Upper lobe of left lung (tissue), 6 donors: ENCODE measurements at regions not wholly inside any gene's neighbourhood (a gene's known extent, or its start where the extent isn't known, plus 50 kb on each side); places are given as distances from the start of the nearest gene placed in this dataset.
A peak's percentile ranks its signal among the peaks of the same experiment; 100 is the strongest.
"Not testable (repeated sequence)": the region's sequence is repeated elsewhere in the genome, so short reads cannot be mapped to it uniquely, and the experiment has no call there.

Experiments
- ATAC-seq, 2 donors: fragments of 200-7000 bp; cut with Tn5 transposase; one replicate each; pipeline ENCODE4 v1.9.1; 2022; ENCODE audit warnings: mild to moderate bottlenecking in 2 of 2, moderate library complexity in 2 of 2; ENCODE audit not compliant: low FRiP score in 2 of 2
- DNase-seq, 2 donors: peaks; one replicate each; pipeline ENCODE4 v3.0.0-alpha.2; 2019 to 2020
- H3K27ac ChIP-seq, 4 donors: fragments of 200-600 bp; sonication (generic); one replicate each; pipeline ENCODE4 v1.5.1; 2016 to 2019
- H3K27me3 ChIP-seq, 4 donors: fragments of 200-600 bp; sonication (generic); one replicate each; pipeline ENCODE4 v1.5.1; 2017 to 2019
- H3K36me3 ChIP-seq, 4 donors: fragments of 200-600 bp; sonication (generic); one replicate each; pipeline ENCODE4 v1.5.1; 2016 to 2019
- H3K4me1 ChIP-seq, 4 donors: fragments of 200-600 bp; sonication (generic); one replicate each; pipeline ENCODE4 v1.5.1; 2018 to 2019
- H3K4me3 ChIP-seq, 4 donors: fragments of 200-600 bp; sonication (generic); one replicate each; pipeline ENCODE4 v1.5.1; 2017 to 2019; ENCODE audit warnings: mild to moderate bottlenecking in 2 of 4, moderate library complexity in 1 of 4
- H3K9me3 ChIP-seq, 4 donors: fragments of 200-600 bp; sonication (generic); one replicate each; pipeline ENCODE4 v1.5.1; 2018 to 2019
- EP300 ChIP-seq, 4 donors: sonication (generic); formaldehyde crosslinking; IDR thresholded peaks; one replicate each; pipeline ENCODE4 v1.5.1; 2017; ENCODE audit warnings: antibody characterized with exemption in 4 of 4, control low read depth in 2 of 4
- POLR2A ChIP-seq, 4 donors: fragments of 450-650 bp; IDR thresholded peaks; one replicate each; pipeline ENCODE4 v1.5.1; 2016 to 2017; ENCODE audit warnings: antibody characterized with exemption in 4 of 4, mild to moderate bottlenecking in 2 of 4
- POLR2AphosphoS5 ChIP-seq, 2 donors: sonication (generic); formaldehyde crosslinking; IDR thresholded peaks; one replicate each; pipeline ENCODE4 v1.5.1; 2017; ENCODE audit warnings: antibody characterized with exemption in 2 of 2
- WGBS, 2 donors: methylation state at CpG; one replicate each; pipeline ENCODE4 v1.1.5; 2017 to 2018; 5-methylcytosine and 5-hydroxymethylcytosine counted together
- small RNA-seq, 4 donors: library from RNA; depleted of rRNA; stranded (forward); fragments of <200 nt; gene quantifications; one replicate each; pipeline ENCODE3, GENCODE V24; 2016
- TF ChIP-seq, protein P1 (sequence below), 6 experiments: fragments of 450-650 bp in 4 of 6; fragments of 200-600 bp in 2 of 6; sonication (generic) in 2 of 6; IDR thresholded peaks; one replicate each; pipeline ENCODE4 v1.5.1; 2016 to 2019; ENCODE audit warnings: antibody characterized with exemption in 6 of 6
- donor health status: DM: no; HTN: no; CAD: no; lungs with moderate emphysema.
- donor health status: DM: no; HTN: yes; CAD: no; lungs with severe emphysema.

DNA sequence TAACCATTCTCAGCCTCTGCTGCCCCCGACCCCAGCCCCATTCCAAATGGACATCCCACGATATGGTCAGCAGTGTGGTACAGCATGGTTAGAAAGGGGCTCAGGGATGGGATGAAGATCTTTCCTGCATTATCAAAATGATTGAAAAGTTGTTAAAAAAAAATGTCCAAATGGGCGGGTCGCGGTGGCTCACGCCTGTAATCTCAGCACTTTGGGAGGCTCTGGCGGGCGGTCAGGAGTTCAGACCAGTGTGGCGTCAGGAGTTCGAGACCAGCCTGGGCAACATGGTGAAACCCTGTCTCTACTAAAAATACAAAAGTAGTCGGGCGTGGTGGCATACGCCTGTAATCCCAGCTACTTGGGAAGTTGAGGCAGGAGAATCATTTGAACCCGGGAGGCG lies 54.3 kb upstream of the ZNF254 start:
- no peaks in the 10 kb centered on the region for H3K9me3 ChIP-seq
- no peak for TF ChIP-seq EP300 (IDR thresholded peaks at IDR 0.05)
- TF ChIP-seq POLR2AphosphoS5 (IDR thresholded peaks at IDR 0.05): no peak
- no peak for TF ChIP-seq POLR2A (IDR thresholded peaks at IDR 0.05)
- TF ChIP-seq, protein P1, sequence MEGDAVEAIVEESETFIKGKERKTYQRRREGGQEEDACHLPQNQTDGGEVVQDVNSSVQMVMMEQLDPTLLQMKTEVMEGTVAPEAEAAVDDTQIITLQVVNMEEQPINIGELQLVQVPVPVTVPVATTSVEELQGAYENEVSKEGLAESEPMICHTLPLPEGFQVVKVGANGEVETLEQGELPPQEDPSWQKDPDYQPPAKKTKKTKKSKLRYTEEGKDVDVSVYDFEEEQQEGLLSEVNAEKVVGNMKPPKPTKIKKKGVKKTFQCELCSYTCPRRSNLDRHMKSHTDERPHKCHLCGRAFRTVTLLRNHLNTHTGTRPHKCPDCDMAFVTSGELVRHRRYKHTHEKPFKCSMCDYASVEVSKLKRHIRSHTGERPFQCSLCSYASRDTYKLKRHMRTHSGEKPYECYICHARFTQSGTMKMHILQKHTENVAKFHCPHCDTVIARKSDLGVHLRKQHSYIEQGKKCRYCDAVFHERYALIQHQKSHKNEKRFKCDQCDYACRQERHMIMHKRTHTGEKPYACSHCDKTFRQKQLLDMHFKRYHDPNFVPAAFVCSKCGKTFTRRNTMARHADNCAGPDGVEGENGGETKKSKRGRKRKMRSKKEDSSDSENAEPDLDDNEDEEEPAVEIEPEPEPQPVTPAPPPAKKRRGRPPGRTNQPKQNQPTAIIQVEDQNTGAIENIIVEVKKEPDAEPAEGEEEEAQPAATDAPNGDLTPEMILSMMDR (IDR thresholded peaks at IDR 0.05): no peak
- no peaks in the 10 kb centered on the region for H3K27me3 ChIP-seq
- no peak for ATAC-seq
- peak overlapping the region in 3 of 4 donors; percentile 75 to 80 (median 79) for H3K4me3 ChIP-seq
- peaks cover 0 to 15% (median 5%) of the 10 kb centered on the region in 4 donors for H3K36me3 ChIP-seq
- 77 to 79% methylated on average over 15 of the region's 15 CpGs for WGBS, 2 donors
- no peak for DNase-seq
- H3K27ac ChIP-seq: peak overlapping the region; percentile 95 to 98 (median 96)
- peaks cover 26 to 36% (median 29%) of the 10 kb centered on the region in 4 donors for H3K4me1 ChIP-seq

DNA sequence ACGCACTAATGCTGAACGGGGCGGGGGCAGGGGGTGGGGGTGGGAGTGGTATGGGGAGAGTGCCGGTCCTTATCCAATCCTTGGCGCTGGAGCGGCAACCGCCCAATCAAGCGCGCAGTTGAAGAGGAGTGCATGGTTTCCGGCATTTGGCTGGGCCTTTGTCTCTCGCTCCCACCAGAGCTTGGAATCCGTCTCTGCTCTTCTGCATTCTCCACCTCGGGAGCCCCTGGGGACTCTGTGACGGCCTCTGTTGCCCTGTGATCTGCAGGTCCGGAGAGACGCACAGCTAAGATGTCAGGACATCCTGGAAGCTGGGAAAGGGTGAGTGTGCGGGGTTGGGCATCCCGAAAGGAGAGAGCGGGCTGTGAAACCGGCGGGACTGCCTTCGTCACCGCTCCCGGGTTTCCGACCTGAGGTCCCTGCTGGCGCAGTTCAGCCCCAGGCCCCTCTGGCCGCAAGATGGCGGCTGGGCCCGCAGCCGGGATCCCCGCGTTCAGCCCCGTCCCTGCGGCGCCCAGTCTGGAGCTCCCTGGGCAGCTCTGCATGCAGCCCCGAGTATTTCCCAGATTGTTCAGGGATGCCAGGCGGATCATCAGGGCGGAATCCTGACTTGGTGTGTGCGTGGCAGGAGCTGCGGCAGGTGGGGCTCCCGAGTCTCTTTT lies 53.6 kb upstream of the ZNF254 start:
- H3K27me3 ChIP-seq: no peaks in the 10 kb centered on the region
- peak overlapping the region; percentile 75 to 88 (median 80) for H3K4me3 ChIP-seq
- no peaks in the 10 kb centered on the region for H3K9me3 ChIP-seq
- peak; percentile 93 to 95 for DNase-seq
- H3K27ac ChIP-seq: peak overlapping the region; percentile 95 to 98 (median 96)
- TF ChIP-seq, protein P1 (IDR thresholded peaks at IDR 0.05): peak in 3 of 6 experiments; percentile 26 to 32 (median 31)
- peak; percentile 41 to 88 (median 84) for TF ChIP-seq POLR2A (IDR thresholded peaks at IDR 0.05)
- TF ChIP-seq POLR2AphosphoS5 (IDR thresholded peaks at IDR 0.05): peak; percentile 49 to 91
- TF ChIP-seq EP300 (IDR thresholded peaks at IDR 0.05): no peak
- peak; percentile 98 for ATAC-seq
- H3K36me3 ChIP-seq: peaks cover 0 to 23% (median 9%) of the 10 kb centered on the region in 4 donors
- H3K4me1 ChIP-seq: peaks cover 30 to 41% (median 34%) of the 10 kb centered on the region in 4 donors
- 0% methylated on average over 12 to 40 of the region's 41 CpGs for WGBS, 2 donors

DNA sequence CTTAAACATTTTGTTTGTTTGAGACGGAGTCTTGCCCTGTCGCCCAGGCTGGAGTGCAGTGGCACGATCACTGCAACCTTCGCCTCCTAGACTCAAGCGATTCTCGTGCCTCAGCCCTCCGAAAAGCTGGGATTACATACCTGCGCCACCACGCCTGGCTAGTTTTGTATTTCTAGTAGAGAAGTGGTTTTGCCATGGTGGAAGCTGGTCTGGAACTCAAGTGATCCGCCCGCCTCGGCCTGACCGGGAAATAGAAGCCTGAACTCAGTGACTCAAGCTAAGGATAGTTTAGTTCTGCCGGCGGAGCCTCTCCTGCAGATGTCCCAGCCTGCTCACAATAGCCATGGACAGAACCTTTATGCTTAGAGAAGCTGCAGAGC lies 53.0 kb upstream of the ZNF254 start:
- Histone ChIP-seq H3K4me3 (peak overlapping the region; percentile 75 to 88 (median 80)), H3K9me3 (no peaks in the 10 kb centered on the region), H3K27ac (peak overlapping the region; percentile 95 to 98 (median 96)), H3K27me3 (no peaks in the 10 kb centered on the region), H3K4me1 (peaks cover 32 to 46% (median 36%) of the 10 kb centered on the region in 4 donors), H3K36me3 (peaks cover 0 to 27% (median 11%) of the 10 kb centered on the region in 4 donors)
- DNase-seq: peak in 1 of 2 donors; percentile 47
- peak; percentile 77 for ATAC-seq
- WGBS, 2 donors: 1 to 2% methylated on average over 9 to 15 of the region's 15 CpGs
- TF ChIP-seq POLR2A (IDR thresholded peaks at IDR 0.05) (no peak), EP300 (IDR thresholded peaks at IDR 0.05) (no peak), POLR2AphosphoS5 (IDR thresholded peaks at IDR 0.05) (no peak)
- TF ChIP-seq, protein P1 (IDR thresholded peaks at IDR 0.05): no peak

DNA sequence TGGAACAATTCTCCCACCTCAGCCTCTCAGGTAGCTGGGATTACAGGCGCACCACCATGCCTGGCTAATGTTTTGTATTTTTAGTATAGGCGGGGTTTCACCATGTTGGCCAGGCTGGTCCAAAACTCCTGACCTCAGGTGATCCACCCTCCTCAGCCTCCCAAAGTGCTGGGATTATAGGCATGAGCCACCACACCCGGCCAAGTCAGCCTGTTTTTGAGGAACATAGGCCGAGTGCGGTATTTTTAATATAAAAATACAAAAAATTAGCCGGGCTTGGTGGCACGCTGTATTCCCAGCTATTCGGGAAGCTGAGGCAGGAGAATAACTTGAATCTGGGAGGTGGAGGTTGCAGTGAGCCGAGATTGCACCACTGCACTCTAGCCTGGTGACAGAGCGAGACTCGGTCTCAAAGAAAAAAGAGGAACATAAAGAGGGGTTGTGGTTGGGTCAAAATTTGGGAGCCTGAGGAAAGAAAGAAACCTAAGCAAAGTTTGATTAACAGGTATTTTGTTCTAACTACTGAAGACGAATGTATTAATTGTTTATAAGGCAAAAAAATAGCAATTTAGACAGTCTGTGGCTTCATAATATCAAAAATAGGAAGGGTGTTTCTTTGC lies 51.6 kb upstream of the ZNF254 start:
- not testable (repeated sequence) for H3K27me3 ChIP-seq, DNase-seq, H3K9me3 ChIP-seq, ATAC-seq
- H3K27ac ChIP-seq: peak overlapping the region in 3 of 4 donors; percentile 30 to 96 (median 95)
- H3K4me3 ChIP-seq: peak overlapping the region in 3 of 4 donors; percentile 75 to 80 (median 79)
- WGBS, 2 donors: 59 to 75% methylated on average over 12 of the region's 12 CpGs
- H3K4me1 ChIP-seq: peaks cover 32 to 52% (median 42%) of the 10 kb centered on the region in 4 donors
- peaks cover 0 to 32% (median 11%) of the 10 kb centered on the region in 4 donors for H3K36me3 ChIP-seq

Small RNAs in the stretch of these regions (small RNA-seq; reads per million reads assigned to genes)
- 0 to 0.14 (median 0.03) reads per million in 4 donors for gene RNA5-8SP4
